IMR-90 (cell line): ENCODE measurements at regions not wholly inside any gene's neighbourhood (a gene's known extent, or its start where the extent isn't known, plus 50 kb on each side); places are given as distances from the start of the nearest gene placed in this dataset.

ENCODE experiments used
- ATAC-seq: fragments of 200-7000 bp; cut with Tn5 transposase; 2 replicates; pipeline ENCODE4 v1.9.1; 2020; ENCODE audit warnings: low read depth, mild to moderate bottlenecking, moderate library complexity
- BruUV-seq: library from RNA; stranded (reverse); fragments of 400-500 nt; replicated peaks from 2 replicates; lab custom pipeline; 2021; lab: Mats Ljungman, UMichigan
- CTCF ChIA-PET: fragments of 300-600 bp; formaldehyde crosslinking; extraction: SDS; loops from one replicate; lab custom pipeline; 2021; ENCODE audit warnings: antibody characterized with exemption; lab: Yijun Ruan, JAX
- POLR2A ChIA-PET: fragments of 300-600 bp; sonication (Branson Sonifier 250); formaldehyde crosslinking; loops from one replicate; lab custom pipeline; 2022; ENCODE audit warnings: antibody characterized with exemption; ENCODE audit not compliant: unreplicated experiment; lab: Charles Lee
- DNase-seq: peaks from one replicate; pipeline ENCODE4 v3.0.0; 2013
- H2AFZ ChIP-seq: replicated peaks from 2 replicates; pipeline ENCODE3; 2013; ENCODE audit warnings: low read length, mild to moderate bottlenecking; ENCODE audit not compliant: poor library complexity
- H2AK5ac ChIP-seq: 2 replicates; pipeline ENCODE4 v1.6.1; 2013; ENCODE audit warnings: low read depth, low read length, inconsistent platforms
- H2AK9ac ChIP-seq: replicated peaks from 2 replicates; pipeline ENCODE3; 2013; ENCODE audit warnings: mild to moderate bottlenecking, low read depth, low read length, moderate library complexity; ENCODE audit not compliant: poor library complexity
- H2BK120ac ChIP-seq: 2 replicates; pipeline ENCODE4 v1.6.1; 2013; ENCODE audit warnings: low read depth, low read length, inconsistent platforms
- H2BK15ac ChIP-seq: 3 replicates; pipeline ENCODE4 v1.6.1; 2013; ENCODE audit warnings: low read depth, low read length, inconsistent platforms
- H2BK20ac ChIP-seq: 2 replicates; pipeline ENCODE4 v1.6.1; 2013; ENCODE audit warnings: low read depth, mild to moderate bottlenecking, inconsistent platforms, low read length, moderate library complexity
- H2BK5ac ChIP-seq: 2 replicates; pipeline ENCODE4 v1.6.1; 2013; ENCODE audit warnings: mild to moderate bottlenecking, low read depth, low read length, inconsistent platforms; ENCODE audit not compliant: poor library complexity, severe bottlenecking
- H3K14ac ChIP-seq: replicated peaks from 2 replicates; pipeline ENCODE4 v1.6.1; 2013; ENCODE audit warnings: low read depth, low read length, inconsistent platforms
- H3K18ac ChIP-seq: 2 replicates; pipeline ENCODE4 v1.6.1; 2013; ENCODE audit warnings: low read depth, low read length, control low read depth
- H3K23ac ChIP-seq: 2 replicates; pipeline ENCODE4 v1.6.1; 2013; ENCODE audit warnings: low read depth, low read length, inconsistent platforms
- H3K27ac ChIP-seq: 2 replicates; pipeline ENCODE4 v1.5.1; 2013; ENCODE audit warnings: mild to moderate bottlenecking, control low read depth, low read length; ENCODE audit not compliant: insufficient read depth
- H3K27me3 ChIP-seq: 2 replicates; pipeline ENCODE4 v1.6.1; 2013; ENCODE audit warnings: low read length; ENCODE audit not compliant: control insufficient read depth, insufficient read depth
- H3K36me3 ChIP-seq: 2 replicates; pipeline ENCODE4 v1.6.1; 2013; ENCODE audit warnings: low read length, mixed read lengths; ENCODE audit not compliant: control insufficient read depth, insufficient read depth
- H3K4ac ChIP-seq: 2 replicates; pipeline ENCODE4 v1.6.1; 2013; ENCODE audit warnings: low read depth, low read length, inconsistent platforms
- H3K4me1 ChIP-seq: 2 replicates; pipeline ENCODE4 v1.6.1; 2013; ENCODE audit warnings: low read length, mixed read lengths; ENCODE audit not compliant: control insufficient read depth, insufficient read depth
- H3K4me2 ChIP-seq: 2 replicates; pipeline ENCODE4 v1.6.1; 2013; ENCODE audit warnings: low read depth, mild to moderate bottlenecking, control low read depth, low read length, moderate library complexity
- H3K4me3 ChIP-seq: 2 replicates; pipeline ENCODE4 v1.5.1; 2013; ENCODE audit warnings: low read depth, mild to moderate bottlenecking, control low read depth, low read length, moderate library complexity; ENCODE audit not compliant: insufficient read depth
- H3K56ac ChIP-seq: 2 replicates; pipeline ENCODE4 v1.6.1; 2013; ENCODE audit warnings: low read length, inconsistent platforms; ENCODE audit not compliant: insufficient read depth; ENCODE audit errors: extremely low read depth
- H3K79me1 ChIP-seq, 2 experiments: 2 replicates each; pipeline ENCODE4 v1.6.1; 2013; ENCODE audit warnings: low read length in 2 of 2, inconsistent platforms in 1 of 2, low read depth in 1 of 2
- H3K9ac ChIP-seq: 2 replicates; pipeline ENCODE4 v1.6.1; 2013; ENCODE audit warnings: low read depth, low read length, control low read depth
- H3K9me1 ChIP-seq: 2 replicates; pipeline ENCODE4 v1.6.1; 2013; ENCODE audit warnings: low read length, inconsistent platforms; ENCODE audit not compliant: insufficient read depth
- H3K9me3 ChIP-seq: 2 replicates; pipeline ENCODE4 v1.6.1; 2013; ENCODE audit warnings: low read length; ENCODE audit not compliant: control insufficient read depth, insufficient read depth
- H4K20me1 ChIP-seq: 2 replicates; pipeline ENCODE4 v1.6.1; 2013; ENCODE audit warnings: low read length, inconsistent platforms; ENCODE audit not compliant: insufficient read depth
- H4K5ac ChIP-seq: 2 replicates; pipeline ENCODE4 v1.6.1; 2013; ENCODE audit warnings: mild to moderate bottlenecking, low read depth, low read length, control low read depth
- H4K8ac ChIP-seq, 2 experiments: 2 replicates each; pipeline ENCODE4 v1.6.1; 2013; ENCODE audit warnings: low read depth in 2 of 2, low read length in 2 of 2, control low read depth in 1 of 2, inconsistent platforms in 1 of 2
- H4K91ac ChIP-seq: 2 replicates; pipeline ENCODE4 v1.6.1; 2013; ENCODE audit warnings: low read depth, low read length, inconsistent platforms; ENCODE audit not compliant: insufficient read depth
- BHLHE40 ChIP-seq: fragments of 150-350 bp; IDR thresholded peaks from 2 replicates; pipeline ENCODE4 v1.6.1; 2016; ENCODE audit warnings: mild to moderate bottlenecking, low read depth, low read length
- CEBPB ChIP-seq: IDR thresholded peaks from 2 replicates; pipeline ENCODE4 v1.6.1; 2012; ENCODE audit warnings: low read depth, low read length, improper control_type of control experiment
- CHD1 ChIP-seq: IDR thresholded peaks from 2 replicates; pipeline ENCODE4 v1.6.1; 2012; ENCODE audit warnings: low read depth, low read length, improper control_type of control experiment
- CTCF ChIP-seq: conservative IDR thresholded peaks from 2 replicates; pipeline ENCODE4 v1.5.1; 2012; ENCODE audit warnings: mild to moderate bottlenecking, low read depth, low read length, improper control_type of control experiment
- ELK1 ChIP-seq: fragments of 150-350 bp; IDR thresholded peaks from 2 replicates; pipeline ENCODE4 v1.6.1; 2016; ENCODE audit warnings: low read depth, mild to moderate bottlenecking, low read length, moderate library complexity, borderline replicate concordance
- FOS ChIP-seq: fragments of 150-350 bp; IDR thresholded peaks from 2 replicates; pipeline ENCODE4 v1.6.1; 2016; ENCODE audit warnings: low read depth, low read length
- MAFK ChIP-seq: IDR thresholded peaks from 2 replicates; pipeline ENCODE4 v1.6.1; 2012; ENCODE audit warnings: low read depth, low read length, improper control_type of control experiment
- MAZ ChIP-seq: IDR thresholded peaks from 2 replicates; pipeline ENCODE4 v1.6.1; 2012; ENCODE audit warnings: low read depth, mild to moderate bottlenecking, low read length, improper control_type of control experiment, moderate library complexity, borderline replicate concordance
- MXI1 ChIP-seq: IDR thresholded peaks from 2 replicates; pipeline ENCODE4 v1.6.1; 2012; ENCODE audit warnings: low read depth, mild to moderate bottlenecking, low read length, moderate library complexity, borderline replicate concordance
- NFE2L2 ChIP-seq: fragments of 150-350 bp; IDR thresholded peaks from 2 replicates; pipeline ENCODE4 v1.6.1; 2016; ENCODE audit warnings: low read depth, mild to moderate bottlenecking, low read length
- POLR2A ChIP-seq: IDR thresholded peaks from 2 replicates; pipeline ENCODE4 v1.6.1; 2012; ENCODE audit warnings: mild to moderate bottlenecking, low read depth, low read length
- RAD21 ChIP-seq: IDR thresholded peaks from 2 replicates; pipeline ENCODE4 v1.6.1; 2012; ENCODE audit warnings: low read length, improper control_type of control experiment
- RCOR1 ChIP-seq: IDR thresholded peaks from 2 replicates; pipeline ENCODE4 v1.6.1; 2012; ENCODE audit warnings: mild to moderate bottlenecking, low read length, improper control_type of control experiment; ENCODE audit not compliant: insufficient replicate concordance
- RFX5 ChIP-seq: IDR thresholded peaks from 2 replicates; pipeline ENCODE4 v1.8.0; 2012; ENCODE audit warnings: low read depth, mild to moderate bottlenecking, low read length, moderate library complexity
- SMC3 ChIP-seq: fragments of 150-350 bp; IDR thresholded peaks from 2 replicates; pipeline ENCODE4 v1.6.1; 2016; ENCODE audit warnings: low read depth, mild to moderate bottlenecking, antibody characterized with exemption, low read length, moderate library complexity
- WGBS, 2 experiments: methylation state at CpG; one replicate each; pipeline versions ENCODE4 v1.1.5 to v1.1.7; 2013; ENCODE audit warnings: missing lambda C conversion rate in 2 of 2; ENCODE audit not compliant: insufficient read length in 1 of 2; ENCODE audit errors: extremely low coverage in 2 of 2; 5-methylcytosine and 5-hydroxymethylcytosine counted together
- dilution Hi-C: fragments of 300-500 bp; cut with HindIII; formaldehyde crosslinking; loops from one replicate; pipeline ENCODE4 v1.14.3; 2018; ENCODE audit warnings: low sequenced_read_pairs; ENCODE audit not compliant: unreplicated experiment
- in situ Hi-C: fragments of 300-500 bp; cut with MboI; formaldehyde crosslinking; loops from 3 replicates; pipeline ENCODE4 v1.14.3; 2019; ENCODE audit warnings: low sequenced_read_pairs, inconsistent platforms, mixed read lengths
- intact Hi-C: fragments of 100-400 bp; cut with micrococcal nuclease; formaldehyde crosslinking; loops from 2 replicates; pipeline ENCODE4 v1.10.0; 2022
- TF ChIP-seq, protein P1 (sequence below): fragments of 150-350 bp; IDR thresholded peaks from 2 replicates; pipeline ENCODE4 v1.6.1; 2017; ENCODE audit warnings: mild to moderate bottlenecking, antibody characterized with exemption, low read length, low read depth

GRCh38 chr6:53741034-53741823, 53.6 kb upstream of the LRRC1 start:
- ATAC-seq (no peak), DNase-seq (no peak)
- no peak overlapping the region for H3K14ac ChIP-seq
- H3K18ac ChIP-seq: no peak overlapping the region
- H3K56ac ChIP-seq: no peak overlapping the region
- H3K4me2 ChIP-seq: no peak overlapping the region
- H3K4me1 ChIP-seq: no peaks in the 10 kb centered on the region; the same call in 1 of the 2 replicates
- no peak overlapping the region for H3K4me3 ChIP-seq
- H2BK20ac ChIP-seq: no peak overlapping the region
- H2AFZ ChIP-seq: no peak overlapping the region
- ChIA-PET CTCF (interaction anchor here (1.5 kb wide), 1 partner anchor 13 kb away, joined by 4 read pairs; no protein-coding TSS in a partner anchor), POLR2A (no interaction called here)
- no peak overlapping the region for H3K23ac ChIP-seq
- H2AK9ac ChIP-seq: no peak overlapping the region
- no TSS peak for BruUV-seq
- TF ChIP-seq ELK1 (no peak), RCOR1 (no peak), POLR2A (no peak), RAD21 (no peak), BHLHE40 (no peak), RFX5 (no peak), NFE2L2 (no peak), CTCF (no peak), MAFK (no peak), CHD1 (no peak), CEBPB (no peak), SMC3 (no peak), MAZ (no peak), FOS (no peak), MXI1 (no peak)
- TF ChIP-seq, protein P1, sequence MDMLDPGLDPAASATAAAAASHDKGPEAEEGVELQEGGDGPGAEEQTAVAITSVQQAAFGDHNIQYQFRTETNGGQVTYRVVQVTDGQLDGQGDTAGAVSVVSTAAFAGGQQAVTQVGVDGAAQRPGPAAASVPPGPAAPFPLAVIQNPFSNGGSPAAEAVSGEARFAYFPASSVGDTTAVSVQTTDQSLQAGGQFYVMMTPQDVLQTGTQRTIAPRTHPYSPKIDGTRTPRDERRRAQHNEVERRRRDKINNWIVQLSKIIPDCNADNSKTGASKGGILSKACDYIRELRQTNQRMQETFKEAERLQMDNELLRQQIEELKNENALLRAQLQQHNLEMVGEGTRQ: no peak
- no peak overlapping the region for H2BK15ac ChIP-seq
- H3K27me3 ChIP-seq: no peaks in the 10 kb centered on the region
- intact Hi-C loops: no loop called here
- H3K27ac ChIP-seq: no peak overlapping the region
- H3K9me3 ChIP-seq: no peaks in the 10 kb centered on the region
- no peaks in the 10 kb centered on the region for H3K36me3 ChIP-seq
- H3K4ac ChIP-seq: no peak overlapping the region
- no CpG with 5 or more reads among the region's 10 CpGs for WGBS, 2 experiments
- no peak overlapping the region for H2BK120ac ChIP-seq
- in situ Hi-C loops: no loop called here
- H4K20me1 ChIP-seq: no peaks in the 10 kb centered on the region
- no peak overlapping the region for H4K5ac ChIP-seq
- no peaks in the 10 kb centered on the region for H3K9me1 ChIP-seq
- H4K91ac ChIP-seq: no peak overlapping the region
- H4K8ac ChIP-seq: no peak overlapping the region
- no peak overlapping the region for H2BK5ac ChIP-seq
- dilution Hi-C loops: no loop called here
- no peak overlapping the region for H2AK5ac ChIP-seq
- H3K79me1 ChIP-seq: no peaks in the 10 kb centered on the region
- no peak overlapping the region for H3K9ac ChIP-seq
